Left colon (tissue), 2 donors: ENCODE measurements at regions not wholly inside any gene's neighbourhood (a gene's known extent, or its start where the extent isn't known, plus 50 kb on each side); places are given as distances from the start of the nearest gene placed in this dataset.
"Not testable (repeated sequence)": the region's sequence is repeated elsewhere in the genome, so short reads cannot be mapped to it uniquely, and the experiment has no call there.

Experiments
- ATAC-seq: fragments of 200-7000 bp; cut with Tn5 transposase; one replicate; pipeline ENCODE4 v1.9.1; 2020; ENCODE audit warnings: mild to moderate bottlenecking, moderate library complexity
- DNase-seq, 2 donors: peaks; one replicate each; pipeline ENCODE4 v3.0.0-alpha.2; 2020
- intact Hi-C, 2 donors: fragments of 100-400 bp; cut with DNase I in 1 of 2; cut with micrococcal nuclease in 1 of 2; formaldehyde crosslinking; loops; one replicate each; pipeline versions ENCODE4 v1.11.2 to v1.14.0; 2022; cut with DNase I, micrococcal nuclease
- donor health status: DM: no; HTN: no; CAD: no.
- donor health status: DM: yes; HTN: yes; CAD: no.

DNA sequence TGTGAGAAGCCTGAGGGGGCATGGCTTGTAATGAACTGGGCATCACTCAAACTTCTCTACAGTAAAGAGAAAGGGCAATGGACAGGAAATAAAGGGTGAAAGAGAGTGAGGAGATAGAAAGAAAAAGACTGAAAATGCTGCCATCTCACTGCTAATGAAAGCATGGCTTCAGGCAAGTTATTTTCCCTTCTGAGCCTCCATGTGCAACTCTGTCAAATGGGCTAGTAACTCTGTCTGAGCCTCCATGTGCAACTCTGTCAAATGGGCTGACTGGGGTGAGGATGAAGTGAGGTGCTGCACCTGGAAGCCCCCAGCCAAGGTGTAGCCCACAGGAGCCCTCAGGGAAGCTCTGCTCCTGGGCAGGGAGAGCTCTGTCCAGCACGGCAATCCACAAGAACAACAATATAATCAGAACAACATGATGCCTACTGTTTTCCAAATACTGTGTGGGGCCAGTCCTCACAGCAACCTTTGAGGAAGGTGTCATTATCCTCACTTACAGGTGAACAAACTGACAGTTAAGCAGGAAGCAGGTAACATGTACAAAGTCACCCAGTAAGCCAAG lies 73.8 kb upstream of the XPA start:
- intact Hi-C loops, result no loop called here
- no peak for DNase-seq

GRCh38 chr9:97771641-97772040 lies 74.5 kb upstream of the XPA start:
- intact Hi-C loops, result no loop called here
- ATAC-seq, result no peak
- DNase-seq, result no peak

More for the DNA sequence above, 73.8 kb upstream of the XPA start:
- no peak for ATAC-seq

- ATAC-seq, result no peak
- intact Hi-C loops, result no loop called here
- no peak for DNase-seq
Measured at GRCh38 chr9:97772145-97772544, 75.0 kb upstream of the XPA start.

DNA sequence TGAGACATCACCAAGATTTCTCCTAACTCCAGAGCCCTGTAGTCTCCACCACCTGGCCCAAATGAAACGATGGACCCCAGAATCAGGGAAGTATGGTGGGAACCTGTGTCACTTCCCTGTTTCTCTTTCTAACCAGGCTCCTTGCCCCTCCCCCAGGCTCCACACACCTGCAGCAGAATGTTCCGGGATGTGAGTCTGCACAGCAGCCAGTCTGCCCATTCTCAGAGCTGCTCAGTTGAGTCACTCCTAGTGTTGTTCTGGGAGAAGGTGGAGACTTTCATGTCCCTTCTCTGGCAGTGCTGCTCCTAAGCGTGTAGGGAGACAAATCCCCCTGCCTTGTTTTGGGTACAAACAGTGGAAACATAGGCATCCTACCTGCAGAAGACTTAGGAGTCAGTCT lies 76.0 kb upstream of the XPA start:
- peak; percentile 42 for ATAC-seq
- peak; percentile 19 to 42 for DNase-seq
- intact Hi-C loops, result no loop called here

DNA sequence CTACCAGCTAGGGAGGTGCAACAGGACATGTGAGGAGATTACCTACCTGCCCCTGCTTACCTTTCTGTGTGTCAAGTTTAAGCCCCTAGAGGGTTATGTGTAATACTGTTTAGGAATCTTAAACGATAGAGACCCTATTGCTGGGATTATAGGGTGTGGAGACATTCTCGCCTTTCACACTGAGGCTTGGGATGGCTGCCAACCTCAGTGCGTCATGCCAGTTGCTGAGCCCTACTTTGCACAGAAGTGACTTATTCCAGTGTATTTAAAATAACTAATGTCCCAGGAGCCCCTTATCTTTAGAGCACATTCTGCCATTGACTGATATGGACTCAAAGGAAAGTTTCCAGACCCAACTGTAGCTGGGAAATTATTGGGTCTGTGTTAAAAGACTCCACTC lies 76.6 kb upstream of the XPA start:
- peak; percentile 78 for ATAC-seq
- DNase-seq, result peak in 1 of 2 donors; percentile 72
- intact Hi-C loops, result no loop called here

- intact Hi-C loops, result no loop called here
- ATAC-seq (peak; percentile 93), DNase-seq (peak in 1 of 2 donors; percentile 34)
Measured at GRCh38 chr9:97774673-97775072, 77.5 kb upstream of the XPA start.

DNA sequence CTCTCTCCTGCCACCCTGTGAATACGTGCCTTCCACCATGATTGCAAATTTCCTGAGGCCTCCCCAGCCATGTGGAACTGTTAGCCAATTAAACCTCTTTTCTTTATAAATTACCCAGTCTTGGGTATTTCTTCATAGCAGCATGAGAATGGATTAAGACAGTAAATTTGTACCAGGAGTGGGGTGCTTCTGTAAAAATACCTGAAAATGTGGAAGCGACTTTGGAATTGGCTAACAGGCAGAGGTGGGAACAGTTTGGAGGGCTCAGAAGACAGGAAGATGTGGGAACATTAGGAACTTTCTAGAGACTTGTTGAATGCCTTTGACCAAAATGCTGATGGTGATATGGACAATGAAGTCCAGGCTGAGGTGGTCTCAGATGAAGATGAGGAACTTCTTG lies 74.3 kb upstream of the FOXE1 start:
- intact Hi-C loops, ATAC-seq, DNase-seq: not testable (repeated sequence)

DNA sequence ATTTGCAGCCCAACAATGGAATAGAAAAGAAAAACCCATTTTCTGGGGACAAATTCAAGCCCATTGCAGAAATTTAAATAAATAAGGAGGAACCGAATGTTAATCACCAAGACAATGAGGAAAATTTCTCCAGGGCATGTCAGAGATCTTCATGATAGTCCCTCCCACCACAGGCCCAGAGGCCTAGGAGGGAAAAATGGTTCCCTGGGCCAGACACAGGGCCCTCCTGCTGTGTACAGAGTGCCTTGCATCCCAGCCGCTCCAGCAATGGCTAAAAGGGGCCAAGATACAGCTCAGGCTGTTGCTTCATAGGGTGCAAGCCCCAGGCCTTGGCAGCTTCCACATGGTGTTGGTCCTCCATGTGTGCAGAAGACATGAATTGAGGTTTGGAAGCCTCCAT lies 73.4 kb upstream of the FOXE1 start:
- DNase-seq (no peak), ATAC-seq (no peak)
- intact Hi-C loops, result no loop called here

GRCh38 chr9:97781902-97782301 lies 71.1 kb upstream of the FOXE1 start:
- DNase-seq, result no peak

DNA sequence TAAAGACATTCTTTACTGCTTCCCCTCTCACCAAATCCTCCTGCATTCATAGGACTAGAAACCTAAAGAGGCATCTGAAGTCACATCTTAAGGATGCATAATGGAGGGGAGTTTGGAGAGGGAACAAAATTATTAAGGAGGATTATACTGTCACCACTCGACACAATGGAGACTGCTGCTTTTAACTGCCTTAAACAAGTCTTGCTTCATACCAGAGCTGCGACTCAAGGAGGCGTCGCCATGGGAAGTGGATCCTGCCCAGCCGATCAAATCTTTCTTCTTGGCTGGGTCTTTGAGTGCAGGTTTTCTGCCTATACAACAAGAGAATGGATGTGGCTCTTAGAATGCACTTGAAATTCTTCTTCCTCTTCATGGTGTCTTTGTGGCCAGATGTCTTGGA lies 66.7 kb upstream of the FOXE1 start:
- intact Hi-C loops, result no loop called here
- no peak for ATAC-seq
- DNase-seq, result no peak

More at GRCh38 chr9:97781902-97782301, 71.1 kb upstream of the FOXE1 start:
- intact Hi-C loops, result no loop called here
- ATAC-seq, result no peak

- DNase-seq (no peak), ATAC-seq (no peak)
- intact Hi-C loops, result no loop called here
Measured at GRCh38 chr9:97787551-97787950, 65.5 kb upstream of the FOXE1 start.

GRCh38 chr9:97788763-97789663 lies 64.0 kb upstream of the FOXE1 start:
- DNase-seq, result no peak
- ATAC-seq, result no peak
- intact Hi-C loops, result no loop called here

DNA sequence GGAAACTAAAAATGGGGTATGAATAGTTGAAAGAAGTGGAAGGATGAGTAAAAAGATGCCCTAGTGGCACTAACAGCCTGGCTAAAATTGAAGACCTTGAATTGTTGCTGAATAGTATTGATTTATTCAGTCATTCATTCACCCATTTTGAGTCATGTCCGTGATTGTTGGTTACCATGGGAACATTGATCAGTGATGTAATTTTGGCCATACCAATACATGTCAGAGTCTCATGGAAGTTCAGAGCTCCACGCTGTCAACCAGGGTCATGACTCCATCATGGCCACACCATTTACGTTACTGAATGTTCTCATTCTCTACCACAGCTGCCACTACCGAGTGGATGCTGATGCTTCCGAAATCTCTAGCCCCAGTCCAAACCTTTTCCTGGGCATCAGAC lies 62.5 kb upstream of the FOXE1 start:
- intact Hi-C loops, result no loop called here
- DNase-seq, result no peak
- ATAC-seq, result no peak

DNA sequence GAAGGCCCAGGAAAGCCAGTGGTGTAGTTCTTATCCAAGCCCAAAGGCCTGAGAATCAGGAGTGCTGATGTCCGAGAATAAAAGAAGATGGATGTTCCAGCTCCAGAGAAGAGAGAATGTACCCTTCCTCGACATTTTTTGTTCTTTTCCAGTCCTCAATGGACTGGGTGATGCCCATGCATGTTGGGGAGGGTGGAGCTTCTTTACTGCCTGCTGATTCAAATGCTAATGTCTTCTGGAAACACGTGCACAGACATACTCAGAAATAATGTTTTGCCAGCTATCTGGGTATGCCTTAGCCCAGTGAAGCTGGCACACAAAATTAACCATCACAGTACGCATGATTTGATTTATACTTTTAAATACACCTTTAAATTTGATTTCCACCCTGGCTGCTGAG lies 61.5 kb upstream of the FOXE1 start:
- DNase-seq (no peak), ATAC-seq (no peak)
- intact Hi-C loops, result no loop called here

DNA sequence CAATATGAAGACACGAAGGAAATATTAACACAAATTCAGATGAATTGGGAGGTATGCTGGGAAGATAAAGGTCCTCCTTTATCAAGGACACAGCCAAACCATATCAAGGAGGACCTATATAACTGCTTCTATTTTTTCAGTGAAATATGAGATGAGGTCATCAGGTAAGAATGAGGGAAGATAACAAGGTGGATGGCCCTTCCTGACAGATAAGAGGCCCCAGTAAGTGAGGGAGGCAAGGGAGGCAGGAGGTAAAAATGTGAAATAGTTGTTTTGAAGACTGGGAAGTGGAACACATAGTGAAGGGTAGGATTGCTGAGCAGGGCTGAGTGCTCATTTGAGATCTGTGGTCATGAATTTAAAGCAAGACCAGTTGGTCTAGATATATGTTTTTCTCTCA lies 60.0 kb upstream of the FOXE1 start:
- no peak for DNase-seq
- ATAC-seq, result no peak
- intact Hi-C loops, result no loop called here

GRCh38 chr9:97794666-97795065 lies 58.4 kb upstream of the FOXE1 start:
- DNase-seq (no peak), ATAC-seq (no peak)
- intact Hi-C loops, result no loop called here

DNA sequence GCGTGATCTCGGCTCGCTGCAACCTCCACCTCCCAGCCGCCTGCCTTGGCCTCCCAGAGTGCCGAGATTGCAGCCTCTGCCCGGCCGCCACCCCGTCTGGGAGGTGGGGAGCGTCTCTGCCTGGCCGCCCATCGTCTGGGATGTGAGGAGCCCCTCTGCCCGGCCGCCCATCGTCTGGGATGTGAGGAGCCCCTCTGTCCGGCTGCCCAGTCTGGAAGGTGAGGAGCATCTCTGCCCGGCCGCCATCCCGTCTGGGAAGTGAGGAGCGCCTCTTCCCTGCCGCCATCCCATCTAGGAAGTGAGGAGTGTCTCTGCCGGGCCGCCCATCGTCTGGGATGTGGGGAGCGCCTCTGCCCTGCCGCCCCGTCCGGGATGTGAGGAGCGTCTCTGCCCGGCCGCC lies 56.9 kb upstream of the FOXE1 start:
- DNase-seq, ATAC-seq, intact Hi-C loops: not testable (repeated sequence)

- DNase-seq, result no peak
- intact Hi-C loops, result no loop called here
- no peak for ATAC-seq
Measured at GRCh38 chr9:97801180-97801579, 51.8 kb upstream of the FOXE1 start.

DNA sequence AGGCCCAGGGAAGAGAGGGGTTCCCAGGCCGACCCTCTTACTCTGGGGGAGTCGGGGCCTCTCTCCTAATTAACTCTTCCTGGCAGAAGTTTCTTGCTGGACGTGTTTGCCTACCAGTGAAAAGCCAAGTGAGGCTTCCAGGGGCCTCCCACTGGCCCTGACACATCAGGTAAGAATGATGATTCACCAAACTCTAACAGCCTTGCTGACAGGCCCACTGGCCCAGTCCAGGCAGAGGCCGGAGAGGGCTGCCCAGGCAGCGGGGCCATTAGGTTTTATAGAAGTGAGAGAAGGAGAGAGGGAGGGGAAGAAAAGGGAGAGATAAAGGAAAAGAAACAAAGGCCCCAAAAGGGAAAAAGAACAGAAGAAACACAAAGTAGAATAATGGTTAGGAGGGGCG lies 50.8 kb upstream of the FOXE1 start:
- intact Hi-C loops, result no loop called here
- DNase-seq (no peak), ATAC-seq (no peak)

DNA sequence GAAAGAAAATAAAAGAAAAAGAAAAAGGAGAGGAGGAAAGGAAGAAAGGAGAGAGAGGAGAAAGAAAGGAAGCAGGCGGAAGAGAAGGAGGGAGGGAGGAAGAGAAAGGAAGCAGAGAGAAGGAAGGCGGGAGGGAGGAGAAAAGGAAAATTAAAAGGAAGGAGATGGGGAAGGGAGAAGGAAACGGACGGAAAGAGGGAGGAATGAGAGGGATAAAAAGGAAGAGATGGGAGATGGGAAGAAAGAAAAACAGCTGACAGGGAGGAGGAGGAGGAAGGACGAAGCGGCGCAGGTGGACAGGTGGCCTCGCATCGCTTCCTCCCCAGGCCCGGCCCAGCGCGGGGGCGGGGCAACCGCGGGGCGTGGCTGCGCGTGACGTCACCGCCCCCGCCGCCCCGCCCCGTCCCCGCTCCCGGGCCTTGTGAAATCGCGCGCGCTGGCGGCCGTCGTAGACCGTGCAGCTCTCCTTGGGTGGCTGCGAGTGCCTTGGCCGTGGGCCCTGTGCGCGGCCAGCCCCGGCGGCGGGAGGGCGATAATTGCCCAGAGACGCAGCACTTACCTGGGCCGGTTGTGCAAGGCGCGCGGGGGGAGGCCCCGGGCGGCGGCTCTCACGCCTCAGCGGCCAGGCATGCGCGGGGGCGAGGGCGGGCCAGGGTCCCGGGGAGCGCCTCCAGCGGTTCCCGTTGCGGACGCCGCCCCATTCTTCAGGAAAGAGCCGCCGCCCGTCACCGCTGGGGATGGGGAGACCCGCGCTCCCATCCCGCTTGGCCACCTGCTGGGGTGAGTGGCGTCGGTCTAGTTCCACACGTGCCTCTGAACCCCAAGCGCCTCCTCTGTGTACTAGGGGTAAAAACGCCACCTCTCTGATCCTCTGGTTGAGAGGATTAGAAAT lies 49.6 kb upstream of the FOXE1 start:
- DNase-seq, result peak; percentile 59 to 86
- peak; percentile 99 for ATAC-seq
- intact Hi-C loops, result no loop called here
